GM18498 (cell line): ENCODE measurements at regions not wholly inside any gene's neighbourhood (a gene's known extent, or its start where the extent isn't known, plus 50 kb on each side); places are given as distances from the start of the nearest gene placed in this dataset.

Source experiments
- ATAC-seq: cut with Tn5 transposase; IDR thresholded peaks from one replicate; pipeline ENCODE4 v1.9.1; 2021; ENCODE audit warnings: mild to moderate bottlenecking, moderate library complexity; ENCODE audit not compliant: unreplicated experiment

DNA sequence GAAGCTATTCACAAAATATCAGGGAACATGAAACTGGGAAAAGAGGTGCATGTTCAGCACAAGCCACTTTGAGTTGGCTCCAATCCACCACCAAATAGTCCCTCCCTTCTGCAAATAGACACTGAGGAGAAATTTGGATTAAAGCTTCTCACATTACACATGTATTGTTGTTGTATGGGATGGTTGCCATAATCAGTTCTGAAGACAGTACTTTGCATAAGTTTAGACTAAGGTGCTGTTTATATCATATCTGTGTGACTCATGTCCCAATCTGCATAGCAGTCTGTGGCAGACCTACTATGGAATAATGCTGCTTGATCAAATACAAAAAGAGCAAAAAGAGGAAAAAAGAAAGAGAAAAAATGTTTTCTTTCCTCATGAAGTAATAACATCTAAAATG is 376.7 kb upstream of the DDI1 start:
- ATAC-seq, result no peak

DNA sequence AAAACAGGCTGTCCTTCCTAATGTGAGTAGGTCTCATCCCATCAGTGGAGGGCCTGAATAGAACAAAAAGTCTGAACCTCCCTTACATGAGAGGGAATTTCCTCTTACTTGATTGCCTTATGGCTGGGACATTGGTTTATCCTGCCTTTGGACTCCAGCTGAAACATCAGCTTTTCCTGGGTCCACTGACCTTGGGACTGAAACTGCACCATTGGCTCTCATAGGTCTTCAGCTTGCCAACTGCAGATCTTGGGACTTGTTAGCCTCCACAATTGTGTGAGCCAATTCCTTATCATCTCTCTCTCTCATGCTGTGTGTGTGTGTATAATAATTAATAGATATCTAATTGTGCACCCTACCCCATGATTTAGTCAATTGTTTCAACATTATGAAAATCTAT is 375.3 kb upstream of the DDI1 start:
- no peak for ATAC-seq

GRCh38 chr11:103661991-103662390 is 374.4 kb upstream of the DDI1 start:
- ATAC-seq, result no peak

DNA sequence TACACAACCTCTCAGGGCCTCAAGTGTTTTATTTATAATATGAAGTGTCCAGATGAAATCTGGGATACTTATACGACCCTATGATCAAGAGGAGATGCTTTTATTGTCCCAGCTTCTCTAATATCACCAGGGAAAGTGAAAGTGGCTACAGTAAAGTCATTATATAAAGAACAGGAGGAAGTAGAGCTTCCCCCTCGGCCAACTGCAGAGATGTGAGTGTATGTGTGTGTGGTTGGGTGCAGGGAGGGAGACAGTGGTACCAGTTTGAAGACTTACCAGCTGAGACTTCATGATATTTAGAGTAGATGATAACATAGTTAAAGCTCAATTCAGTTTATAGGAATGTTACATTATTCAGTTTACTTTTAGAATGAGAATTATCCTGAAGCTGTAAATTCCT is 373.6 kb upstream of the DDI1 start:
- ATAC-seq, result no peak

- ATAC-seq, result peak; percentile 51
These were observed 367.6 kb upstream of the DDI1 start for GRCh38 chr11:103668859-103669258.

- no peak for ATAC-seq
These were observed 365.2 kb upstream of the DDI1 start for GRCh38 chr11:103671143-103671651.

- ATAC-seq, result no peak
These were observed 362.7 kb upstream of the DDI1 start for GRCh38 chr11:103673773-103674172.

DNA sequence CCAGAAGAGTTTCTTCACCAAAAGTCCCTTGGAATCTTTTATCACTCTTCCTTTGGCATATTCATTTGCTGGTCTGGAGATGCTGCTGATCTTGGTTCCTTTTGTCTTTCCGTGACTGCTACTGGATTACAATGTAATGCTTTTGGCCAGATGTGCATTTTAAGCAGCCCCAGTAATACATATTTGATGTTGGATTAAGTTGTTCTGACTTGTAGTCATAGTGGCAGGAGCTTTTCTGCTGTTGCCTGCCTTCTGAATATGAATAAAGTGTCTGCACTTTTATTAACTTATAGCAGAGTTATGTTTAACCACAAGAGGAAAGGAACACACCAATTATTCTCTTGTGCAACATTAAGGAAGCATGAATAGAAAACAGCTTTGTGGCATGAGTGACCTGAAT is 360.0 kb upstream of the DDI1 start:
- no peak for ATAC-seq

DNA sequence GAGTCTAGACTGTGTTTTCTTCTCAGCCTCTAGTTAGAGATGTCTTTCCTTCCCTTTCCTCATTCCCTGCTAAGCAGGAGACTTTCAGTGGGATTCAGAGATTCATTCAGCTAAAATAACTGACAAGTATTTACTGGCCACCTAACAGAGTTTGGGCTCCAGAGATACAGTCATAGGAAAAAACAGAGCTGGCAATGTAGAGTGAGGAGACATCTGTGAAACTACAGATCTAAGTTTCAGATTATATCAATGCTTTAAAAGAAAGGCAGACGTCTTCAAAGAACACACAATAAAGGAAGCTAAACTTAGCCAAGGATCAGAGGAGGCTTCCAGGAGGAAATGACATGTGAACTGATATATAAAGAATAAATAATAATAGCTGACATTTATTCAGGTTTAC is 355.6 kb upstream of the DDI1 start:
- no peak for ATAC-seq

DNA sequence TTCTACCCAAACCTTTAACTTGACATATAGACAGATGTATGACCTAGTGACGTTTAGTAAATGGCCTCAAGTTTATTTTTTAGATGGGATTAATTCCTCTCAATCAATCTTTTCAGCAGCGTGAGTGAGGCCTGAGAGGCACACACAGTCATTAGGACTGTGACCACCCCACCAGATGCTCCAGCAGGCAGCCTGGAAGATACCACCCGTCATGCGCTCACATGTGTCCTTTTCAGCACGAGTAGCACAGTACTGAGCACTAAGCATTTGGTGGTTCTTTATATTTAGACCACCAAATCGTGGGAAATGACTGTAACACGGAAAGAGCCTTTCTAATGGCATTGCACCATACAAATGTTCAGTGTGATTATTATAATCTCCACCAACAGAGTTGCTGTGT is 354.6 kb upstream of the DDI1 start:
- ATAC-seq, result peak; percentile 17

DNA sequence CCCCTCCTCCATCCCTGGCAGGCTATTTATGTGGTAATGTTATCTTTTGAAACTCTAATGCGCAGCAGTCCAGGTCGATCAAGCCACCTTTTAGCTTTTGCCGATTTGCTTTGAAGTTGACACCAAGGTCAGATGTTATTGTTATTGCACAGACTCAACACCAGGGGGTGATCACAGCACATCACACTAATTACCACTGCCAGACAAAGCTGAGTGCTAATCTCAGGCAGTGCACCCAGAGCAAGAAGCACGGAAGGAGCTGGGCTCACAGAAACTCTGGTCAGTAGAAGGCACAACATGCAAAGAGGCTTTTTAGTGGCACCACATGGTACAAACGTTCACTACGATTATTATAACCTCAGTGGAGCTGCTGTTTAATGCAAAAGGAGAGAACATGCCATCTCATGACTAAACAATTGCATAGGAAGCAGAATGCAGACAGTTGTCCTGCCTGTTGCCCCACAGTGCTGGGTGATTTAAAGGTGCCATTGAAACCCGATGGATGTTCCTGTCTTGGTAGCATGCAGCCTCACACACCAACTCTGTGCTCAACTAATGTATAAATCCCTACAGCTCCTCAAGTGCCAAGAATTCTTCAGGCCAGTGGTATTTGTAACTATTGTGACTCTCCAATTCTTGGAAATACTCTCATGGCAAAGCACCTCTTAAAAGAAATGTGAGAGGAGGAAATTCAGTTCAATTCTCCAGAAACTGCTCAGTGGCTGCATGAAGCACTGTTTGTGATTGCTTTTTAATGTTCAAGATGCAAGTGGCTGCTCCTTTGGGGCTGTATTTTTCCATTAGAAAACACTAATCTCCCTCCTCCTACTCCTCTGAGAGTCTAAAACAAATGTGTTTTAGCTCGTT is 353.9 kb upstream of the DDI1 start:
- peak; percentile 90 for ATAC-seq

GRCh38 chr11:103683576-103683975 is 352.9 kb upstream of the DDI1 start:
- no peak for ATAC-seq

GRCh38 chr11:103688924-103689323 is 347.5 kb upstream of the DDI1 start:
- no peak for ATAC-seq

DNA sequence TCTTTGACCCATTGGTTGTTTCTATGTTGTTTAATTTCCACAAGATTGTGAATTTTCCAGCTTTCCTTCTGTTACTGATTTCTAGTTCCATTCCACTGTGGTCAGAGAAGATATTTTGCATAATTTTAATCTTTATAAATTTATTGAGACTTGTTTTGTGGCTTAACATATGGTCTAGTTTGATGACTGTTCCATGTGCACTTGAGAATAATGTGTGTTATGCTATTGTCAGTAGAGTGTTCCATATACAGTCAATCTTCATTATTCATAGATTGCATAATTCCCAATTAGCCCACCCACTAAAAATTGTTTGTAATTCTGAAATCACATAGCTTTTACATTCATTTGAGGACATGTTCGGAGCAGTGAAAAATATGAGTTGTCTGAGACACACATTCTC is 346.1 kb upstream of the DDI1 start:
- ATAC-seq, result no peak

GRCh38 chr11:103696123-103696522 is 340.3 kb upstream of the DDI1 start:
- no peak for ATAC-seq

DNA sequence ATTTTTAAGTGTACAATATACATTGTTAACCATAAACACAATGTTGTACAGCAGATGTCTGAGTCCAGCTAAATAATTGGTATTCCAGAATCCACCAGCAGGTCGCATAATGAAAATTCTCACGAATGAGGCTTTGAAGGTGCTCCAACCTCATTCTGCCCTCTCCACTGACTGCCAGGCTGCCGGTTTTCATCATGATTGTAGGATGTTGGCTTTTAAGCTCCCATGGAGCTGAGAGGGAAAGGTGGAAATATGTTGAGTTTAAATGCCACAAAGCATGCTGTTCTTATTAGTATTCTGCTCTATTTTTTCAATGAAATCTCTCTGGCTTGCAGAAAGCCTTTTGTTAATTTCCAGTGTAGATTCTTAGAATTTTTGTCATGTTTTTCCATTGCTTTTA is 337.2 kb upstream of the DDI1 start:
- no peak for ATAC-seq

DNA sequence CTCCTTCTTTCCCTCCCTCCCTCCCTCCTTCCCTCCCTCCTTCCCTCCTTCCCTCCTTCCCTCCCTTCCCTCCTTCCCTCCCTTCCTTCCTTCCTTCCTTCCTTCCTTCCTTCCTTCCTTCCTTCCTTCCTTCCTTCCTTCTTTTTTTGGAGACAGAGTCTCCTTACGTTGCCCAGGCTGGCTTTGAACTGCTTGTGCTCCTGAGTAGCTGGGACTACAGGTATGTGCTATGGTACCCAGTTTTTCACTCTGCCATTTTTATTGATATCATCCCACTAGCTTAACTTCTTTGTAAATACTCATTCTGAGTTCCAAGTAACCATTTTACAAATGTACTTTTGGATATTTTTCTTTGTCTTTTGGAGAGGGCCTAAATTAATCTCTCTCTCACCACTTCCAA is 336.8 kb upstream of the DDI1 start:
- ATAC-seq, result no peak

- no peak for ATAC-seq
These were observed 335.8 kb upstream of the DDI1 start for GRCh38 chr11:103700622-103701021.

GRCh38 chr11:103703437-103703836 is 333.0 kb upstream of the DDI1 start:
- ATAC-seq, result no peak

DNA sequence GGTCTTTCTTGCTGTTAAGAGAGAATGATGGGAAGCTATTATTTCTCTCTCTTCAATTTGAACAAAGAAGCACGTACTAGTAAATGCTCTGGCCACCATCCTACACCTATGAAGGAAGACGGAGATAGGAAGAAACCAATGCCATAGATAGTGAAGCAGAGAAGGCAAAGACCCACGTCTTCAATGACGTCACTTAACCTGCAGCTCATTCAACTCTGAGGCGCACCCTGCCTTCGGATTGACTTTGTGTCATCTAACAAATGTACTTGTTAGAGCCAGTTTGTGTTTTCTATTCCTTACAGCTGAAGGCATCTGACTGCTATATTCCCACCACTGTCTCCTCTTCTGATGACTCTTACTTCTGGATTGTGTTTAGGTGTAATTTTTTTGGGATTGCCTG is 332.5 kb upstream of the DDI1 start:
- no peak for ATAC-seq

DNA sequence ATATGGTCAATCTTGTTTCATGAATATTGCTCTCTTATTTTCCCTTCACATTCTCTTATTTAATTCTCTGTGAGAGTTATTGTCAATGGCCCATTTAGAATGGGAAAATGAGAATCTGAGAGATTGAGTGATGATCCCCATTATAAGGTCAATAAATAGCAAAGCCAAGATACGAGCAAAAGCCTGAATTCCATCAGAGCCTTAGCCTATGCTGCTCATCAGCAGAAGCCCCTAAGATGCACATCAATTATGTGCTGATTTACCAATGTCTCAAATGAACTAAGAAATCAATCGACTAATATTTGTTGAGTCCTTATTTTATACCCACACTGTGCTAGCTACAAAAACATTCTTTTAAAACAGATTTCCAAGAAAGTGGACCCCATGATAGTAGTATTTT is 330.8 kb upstream of the DDI1 start:
- no peak for ATAC-seq

GRCh38 chr11:103709371-103709770 is 327.1 kb upstream of the DDI1 start:
- no peak for ATAC-seq

- ATAC-seq, result no peak
These were observed 322.2 kb upstream of the DDI1 start for GRCh38 chr11:103714246-103714645.
